Endothelial cell of umbilical vein (primary cell): ENCODE measurements at regions not wholly inside any gene's neighbourhood (a gene's known extent, or its start where the extent isn't known, plus 50 kb on each side); places are given as distances from the start of the nearest gene placed in this dataset.

Source experiments
- BruUV-seq: library from RNA; stranded (reverse); fragments of 400-500 nt; replicated peaks from 2 replicates; lab custom pipeline; 2021; lab: Mats Ljungman, UMichigan
- CTCF ChIA-PET: fragments of 300-600, 350-600 bp; sonication (Branson Sonifier 250); formaldehyde crosslinking; loops from one replicate; lab custom pipeline; 2021; ENCODE audit warnings: antibody characterized with exemption, inconsistent platforms; lab: Charles Lee
- POLR2A ChIA-PET: fragments of 300-600, 350-600 bp; sonication (Branson Sonifier 250); formaldehyde crosslinking; loops from one replicate; lab custom pipeline; 2021; ENCODE audit warnings: antibody characterized with exemption, inconsistent platforms; lab: Charles Lee
- DNase-seq: peaks from one replicate; pipeline ENCODE4 v3.0.0-alpha.2; 2011; ENCODE audit warnings: low read depth, low spot score
- FAIRE-seq: peaks from 2 replicates; lab custom pipeline; 2011; peaks lifted over from hg19 to GRCh38; lab: Jason Lieb, UNC
- H2AFZ ChIP-seq: 2 replicates; pipeline ENCODE4 v1.6.0; 2012; ENCODE audit warnings: low read depth, low read length, control low read depth, inconsistent platforms
- H3K27ac ChIP-seq: 2 replicates; pipeline ENCODE4 v1.5.1; 2011; ENCODE audit warnings: low read depth, mild to moderate bottlenecking, control low read depth, low read length, moderate library complexity; ENCODE audit not compliant: insufficient read depth
- H3K27me3 ChIP-seq, 2 experiments: 2 replicates each; pipeline versions ENCODE4 v1.6.0 to v1.6.1; 2011; ENCODE audit warnings: low read length in 2 of 2, mixed read lengths in 1 of 2; ENCODE audit not compliant: control insufficient read depth in 2 of 2, insufficient read depth in 2 of 2
- H3K36me3 ChIP-seq, 2 experiments: 2 replicates in 1 of 2; 3 replicates in 1 of 2; pipeline ENCODE4 v1.5.1; 2011; ENCODE audit warnings: low read length in 2 of 2, mild to moderate bottlenecking in 1 of 2, moderate library complexity in 1 of 2; ENCODE audit not compliant: control insufficient read depth in 2 of 2, insufficient read depth in 2 of 2; ENCODE audit errors: extremely low read depth in 1 of 2
- H3K4me1 ChIP-seq: 3 replicates; pipeline ENCODE4 v1.5.1; 2011; ENCODE audit warnings: mild to moderate bottlenecking, low read length; ENCODE audit not compliant: control insufficient read depth, insufficient read depth; ENCODE audit errors: extremely low read depth
- H3K4me2 ChIP-seq: 2 replicates; pipeline ENCODE4 v1.6.1; 2011; ENCODE audit warnings: low read length, control low read depth, mixed read lengths; ENCODE audit not compliant: insufficient read depth
- H3K4me3 ChIP-seq, 3 experiments: fragments of 200-600 bp in 1 of 3; sonication (generic), shearing (Covaris generic) in 1 of 3; replicated peaks in 1 of 3; 2 replicates each; pipeline ENCODE4 v1.5.1; 2011 to 2016; ENCODE audit warnings: control low read depth in 3 of 3, low read length in 3 of 3, mild to moderate bottlenecking in 2 of 3, inconsistent platforms in 1 of 3, low read depth in 1 of 3, moderate library complexity in 1 of 3; ENCODE audit not compliant: insufficient read depth in 1 of 3
- H3K79me2 ChIP-seq: 2 replicates; pipeline ENCODE4 v1.6.0; 2012; ENCODE audit warnings: low read length, inconsistent platforms; ENCODE audit not compliant: control insufficient read depth, insufficient read depth
- H3K9ac ChIP-seq: replicated peaks from 2 replicates; pipeline ENCODE3; 2011; ENCODE audit warnings: low read length, control low read depth; ENCODE audit not compliant: insufficient read depth; ENCODE audit errors: extremely low read depth
- H3K9me1 ChIP-seq: replicated peaks from 3 replicates; pipeline ENCODE4 v1.6.0; 2011; ENCODE audit warnings: mild to moderate bottlenecking, low read length; ENCODE audit not compliant: control insufficient read depth, insufficient read depth; ENCODE audit errors: extremely low read depth
- H3K9me3 ChIP-seq: replicated peaks from 2 replicates; pipeline ENCODE4 v1.5.1; 2012; ENCODE audit warnings: low read length, inconsistent platforms; ENCODE audit not compliant: control insufficient read depth, insufficient read depth
- H4K20me1 ChIP-seq: replicated peaks from 2 replicates; pipeline ENCODE3; 2011; ENCODE audit warnings: mild to moderate bottlenecking, low read length; ENCODE audit not compliant: control insufficient read depth, insufficient read depth; ENCODE audit errors: extremely low read depth
- EZH2 ChIP-seq: IDR thresholded peaks from 2 replicates; pipeline ENCODE4 v1.6.1; 2012; ENCODE audit warnings: borderline replicate concordance, low read depth, mild to moderate bottlenecking, moderate library complexity, low read length, inconsistent platforms; ENCODE audit not compliant: severe bottlenecking
- FOS ChIP-seq: IDR thresholded peaks from 2 replicates; pipeline ENCODE4 v1.6.1; 2011; ENCODE audit warnings: mild to moderate bottlenecking, low read length, moderate library complexity, borderline replicate concordance; ENCODE audit not compliant: insufficient read depth
- GATA2 ChIP-seq: IDR thresholded peaks from 2 replicates; pipeline ENCODE4 v1.7.0; 2011; ENCODE audit warnings: low read depth, mild to moderate bottlenecking, moderate library complexity, mixed read lengths, low read length; ENCODE audit not compliant: insufficient read length, insufficient read depth
- JUN ChIP-seq: IDR thresholded peaks from 2 replicates; pipeline ENCODE4 v1.6.1; 2011; ENCODE audit warnings: borderline replicate concordance, low read depth; ENCODE audit not compliant: insufficient read length, insufficient read depth
- MYC ChIP-seq: IDR thresholded peaks from one replicate; pipeline ENCODE4 v1.6.1; 2011; ENCODE audit warnings: mild to moderate bottlenecking, low read depth, low read length
- POLR2A ChIP-seq: IDR thresholded peaks from 2 replicates; pipeline ENCODE4 v1.6.1; 2012; ENCODE audit warnings: low read depth, mild to moderate bottlenecking, control low read depth, low read length
- POLR2AphosphoS5 ChIP-seq: IDR thresholded peaks from 2 replicates; pipeline ENCODE4 v1.6.1; 2012; ENCODE audit warnings: low read depth, mild to moderate bottlenecking, control low read depth, low read length, moderate library complexity; ENCODE audit not compliant: insufficient read depth
- dilution Hi-C: fragments of 300-500 bp; cut with MboI; formaldehyde crosslinking; loops from one replicate; pipeline ENCODE4 v1.15.0; 2019; ENCODE audit warnings: low sequenced_read_pairs; ENCODE audit not compliant: extremely low pct_ligation_motif_present
- intact Hi-C: fragments of 100-400 bp; cut with micrococcal nuclease; formaldehyde crosslinking; loops from one replicate; pipeline ENCODE4 v1.10.0; 2022
- TF ChIP-seq, protein P1 (sequence below), 2 donors: IDR thresholded peaks; 1 replicate in 1 of 2; 2 replicates in 1 of 2; pipeline ENCODE4 v1.5.1; 2011; ENCODE audit warnings: low read length in 2 of 2, mild to moderate bottlenecking in 2 of 2, moderate library complexity in 2 of 2, control low read depth in 1 of 2, inconsistent platforms in 1 of 2, low read depth in 1 of 2; ENCODE audit not compliant: insufficient read depth in 1 of 2; ENCODE audit errors: extremely low read depth in 1 of 2
- TF ChIP-seq, protein P2 (sequence below): IDR thresholded peaks from 2 replicates; pipeline ENCODE4 v1.6.1; 2011; ENCODE audit not compliant: insufficient read depth, insufficient read length

DNA sequence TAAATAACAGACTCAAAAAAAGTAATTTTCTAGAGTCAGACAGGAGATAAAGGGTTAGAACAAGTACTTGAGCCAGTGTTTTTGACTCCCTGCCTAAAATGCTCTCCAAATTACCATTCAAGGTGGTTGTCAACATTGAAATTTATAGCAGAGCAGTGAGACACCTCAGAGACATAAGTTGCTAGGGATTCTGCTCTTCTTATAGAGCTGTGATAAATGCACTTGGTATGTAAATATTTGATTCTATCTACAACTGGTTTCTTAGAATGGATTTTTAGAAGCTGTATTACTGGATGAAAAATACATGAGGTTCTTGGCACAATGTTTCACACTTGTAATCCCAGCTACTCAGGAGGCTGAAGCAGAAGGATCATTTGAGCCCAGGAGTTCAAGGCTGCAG, 83.9 kb upstream of the OSBPL8 start:
- H4K20me1 ChIP-seq, result no peaks in the 10 kb centered on the region
- intact Hi-C loops, result no loop called here
- dilution Hi-C loops, result no loop called here
- POLR2A ChIA-PET, result no interaction called here
- DNase-seq (no peak), FAIRE-seq (no peak)
- CTCF ChIA-PET, result interaction anchor here (0.9 to 1.1 kb wide), 2 partner anchors 10 to 367 kb away, joined by 3 to 5 read pairs; no protein-coding TSS in a partner anchor
- no peaks in the 10 kb centered on the region for H3K27me3 ChIP-seq
- H3K9ac ChIP-seq, result no peak overlapping the region
- no peak overlapping the region for H3K27ac ChIP-seq
- TF ChIP-seq POLR2A, result no peak
- TF ChIP-seq JUN, result no peak
- H2AFZ ChIP-seq, result no peak overlapping the region
- no peaks in the 10 kb centered on the region for H3K9me1 ChIP-seq
- H3K4me2 ChIP-seq, result no peak overlapping the region
- no peaks in the 10 kb centered on the region for H3K4me1 ChIP-seq
- no peaks in the 10 kb centered on the region for H3K9me3 ChIP-seq
- no peaks in the 10 kb centered on the region for H3K36me3 ChIP-seq
- no peak overlapping the region for H3K4me3 ChIP-seq
- BruUV-seq, result no TSS peak
- H3K79me2 ChIP-seq, result no peaks in the 10 kb centered on the region

DNA sequence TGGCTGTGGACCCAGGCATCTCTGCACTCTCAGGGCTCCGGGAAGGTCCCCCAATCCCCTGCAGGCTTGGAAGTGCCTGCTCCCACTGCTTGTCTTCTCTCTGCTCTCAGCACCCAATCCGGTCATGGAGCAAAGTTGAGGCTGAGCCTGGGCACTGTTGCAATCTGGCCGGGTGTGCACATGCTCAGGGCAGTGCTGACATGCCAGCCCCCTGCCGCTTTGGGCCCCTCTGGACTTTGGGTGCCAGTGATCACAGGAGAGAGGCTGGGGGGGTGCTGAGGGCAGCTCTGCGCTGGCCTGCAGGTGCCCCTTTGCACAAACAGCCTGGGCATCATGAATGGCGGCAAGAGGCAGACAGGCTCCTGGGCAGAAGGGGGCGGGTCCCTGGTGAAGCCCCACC, 85.4 kb upstream of the OSBPL8 start:
- H3K9ac ChIP-seq, result no peak overlapping the region
- H3K9me3 ChIP-seq, result no peaks in the 10 kb centered on the region
- H4K20me1 ChIP-seq, result no peaks in the 10 kb centered on the region
- H3K27me3 ChIP-seq, result no peaks in the 10 kb centered on the region
- no peak overlapping the region for H3K27ac ChIP-seq
- intact Hi-C loops, result no loop called here
- FAIRE-seq (no peak), DNase-seq (no peak)
- CTCF ChIA-PET, result no interaction called here
- POLR2A ChIA-PET, result no interaction called here
- H3K9me1 ChIP-seq, result no peaks in the 10 kb centered on the region
- no peak overlapping the region for H2AFZ ChIP-seq
- H3K4me2 ChIP-seq, result no peak overlapping the region
- no peak overlapping the region for H3K4me3 ChIP-seq
- H3K4me1 ChIP-seq, result peaks cover 6% of the 10 kb centered on the region
- no TSS peak for BruUV-seq
- H3K79me2 ChIP-seq, result no peaks in the 10 kb centered on the region
- dilution Hi-C loops, result no loop called here
- no peaks in the 10 kb centered on the region for H3K36me3 ChIP-seq
- TF ChIP-seq JUN (no peak), GATA2 (no peak), MYC (no peak), FOS (no peak), POLR2A (no peak), EZH2 (no peak), POLR2AphosphoS5 (no peak)
- TF ChIP-seq, protein P1, sequence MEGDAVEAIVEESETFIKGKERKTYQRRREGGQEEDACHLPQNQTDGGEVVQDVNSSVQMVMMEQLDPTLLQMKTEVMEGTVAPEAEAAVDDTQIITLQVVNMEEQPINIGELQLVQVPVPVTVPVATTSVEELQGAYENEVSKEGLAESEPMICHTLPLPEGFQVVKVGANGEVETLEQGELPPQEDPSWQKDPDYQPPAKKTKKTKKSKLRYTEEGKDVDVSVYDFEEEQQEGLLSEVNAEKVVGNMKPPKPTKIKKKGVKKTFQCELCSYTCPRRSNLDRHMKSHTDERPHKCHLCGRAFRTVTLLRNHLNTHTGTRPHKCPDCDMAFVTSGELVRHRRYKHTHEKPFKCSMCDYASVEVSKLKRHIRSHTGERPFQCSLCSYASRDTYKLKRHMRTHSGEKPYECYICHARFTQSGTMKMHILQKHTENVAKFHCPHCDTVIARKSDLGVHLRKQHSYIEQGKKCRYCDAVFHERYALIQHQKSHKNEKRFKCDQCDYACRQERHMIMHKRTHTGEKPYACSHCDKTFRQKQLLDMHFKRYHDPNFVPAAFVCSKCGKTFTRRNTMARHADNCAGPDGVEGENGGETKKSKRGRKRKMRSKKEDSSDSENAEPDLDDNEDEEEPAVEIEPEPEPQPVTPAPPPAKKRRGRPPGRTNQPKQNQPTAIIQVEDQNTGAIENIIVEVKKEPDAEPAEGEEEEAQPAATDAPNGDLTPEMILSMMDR (IDR thresholded peaks at IDR 0.05; ENCODE audit: extremely low read depth in 1 of 2, insufficient read depth in 1 of 2, low read depth in 1 of 2, low read length in 2 of 2), result no peak
- TF ChIP-seq, protein P2, sequence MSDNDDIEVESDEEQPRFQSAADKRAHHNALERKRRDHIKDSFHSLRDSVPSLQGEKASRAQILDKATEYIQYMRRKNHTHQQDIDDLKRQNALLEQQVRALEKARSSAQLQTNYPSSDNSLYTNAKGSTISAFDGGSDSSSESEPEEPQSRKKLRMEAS, result no peak
